H1 (cell line): ENCODE measurements at regions not wholly inside any gene's neighbourhood (a gene's known extent, or its start where the extent isn't known, plus 50 kb on each side); places are given as distances from the start of the nearest gene placed in this dataset.

Experiments used
- CTCF ChIA-PET: fragments of 300-600 bp; sonication (Branson Sonifier 250); formaldehyde crosslinking; loops from one replicate; lab custom pipeline; 2021; ENCODE audit not compliant: partially characterized antibody; lab: Charles Lee
- POLR2A ChIA-PET: fragments of 300-600 bp; sonication (Branson Sonifier 250); formaldehyde crosslinking; loops from one replicate; lab custom pipeline; 2021; ENCODE audit warnings: inconsistent platforms; ENCODE audit not compliant: partially characterized antibody; lab: Charles Lee
- DNase-seq, 2 experiments: peaks; one replicate each; pipeline versions ENCODE4 v3.0.0 to v3.0.0-alpha.2; 2010 to 2022; ENCODE audit warnings: low spot score in 2 of 2, low read depth in 1 of 2, mixed read lengths in 1 of 2
- FAIRE-seq: peaks from 2 replicates; lab custom pipeline; 2011; peaks lifted over from hg19 to GRCh38; lab: Jason Lieb, UNC
- H2AFZ ChIP-seq: 2 replicates; pipeline ENCODE4 v1.8.1; 2012; ENCODE audit warnings: low read length, inconsistent platforms
- H2AK5ac ChIP-seq: 2 replicates; pipeline ENCODE4 v1.6.1; 2013; ENCODE audit warnings: low read depth, low read length
- H2BK120ac ChIP-seq: replicated peaks from 2 replicates; pipeline ENCODE3; 2013; ENCODE audit warnings: low read depth, low read length, inconsistent platforms
- H2BK12ac ChIP-seq: 2 replicates; pipeline ENCODE4 v1.6.1; 2013; ENCODE audit warnings: low read depth, low read length
- H2BK15ac ChIP-seq: 2 replicates; pipeline ENCODE4 v1.6.1; 2013; ENCODE audit warnings: low read length
- H2BK20ac ChIP-seq: 2 replicates; pipeline ENCODE4 v1.6.1; 2013; ENCODE audit warnings: low read length
- H2BK5ac ChIP-seq: 2 replicates; pipeline ENCODE4 v1.6.1; 2013; ENCODE audit warnings: low read depth, low read length
- H3K14ac ChIP-seq: 2 replicates; pipeline ENCODE4 v1.6.1; 2013; ENCODE audit warnings: inconsistent platforms; ENCODE audit not compliant: insufficient read length
- H3K18ac ChIP-seq: 2 replicates; pipeline ENCODE4 v1.6.1; 2013; ENCODE audit warnings: low read length; ENCODE audit errors: extremely low read depth
- H3K23ac ChIP-seq: 2 replicates; pipeline ENCODE4 v1.6.1; 2013; ENCODE audit warnings: inconsistent platforms; ENCODE audit not compliant: insufficient read length
- H3K23me2 ChIP-seq: 2 replicates; pipeline ENCODE4 v1.6.1; 2013; ENCODE audit warnings: low read depth, low read length
- H3K27ac ChIP-seq: 2 replicates; pipeline ENCODE4 v1.6.1; 2011; ENCODE audit warnings: low read depth, low read length, inconsistent platforms
- H3K27me3 ChIP-seq, 4 experiments: replicated peaks in 1 of 4; 1 replicate in 1 of 4; 2 replicates in 3 of 4; pipeline versions ENCODE4 v1.6.1 to v1.8.1; 2011 to 2013; ENCODE audit warnings: low read length in 3 of 4, mild to moderate bottlenecking in 3 of 4, inconsistent platforms in 2 of 4, mixed read lengths in 2 of 4, moderate library complexity in 1 of 4; ENCODE audit not compliant: control insufficient read depth in 3 of 4, insufficient read depth in 3 of 4; ENCODE audit errors: extremely low read depth in 1 of 4
- H3K36me3 ChIP-seq, 4 experiments: 2 replicates each; pipeline versions ENCODE4 v1.6.1 to v1.8.1; 2011 to 2013; ENCODE audit warnings: mild to moderate bottlenecking in 4 of 4, low read length in 3 of 4, moderate library complexity in 2 of 4, control low read depth in 1 of 4, inconsistent platforms in 1 of 4; ENCODE audit not compliant: insufficient read depth in 4 of 4, control insufficient read depth in 2 of 4
- H3K4ac ChIP-seq: replicated peaks from 2 replicates; pipeline ENCODE3; 2013; ENCODE audit warnings: low read length, low read depth, mixed read lengths, inconsistent platforms; ENCODE audit not compliant: insufficient read length
- H3K4me1 ChIP-seq, 4 experiments: replicated peaks in 1 of 4; 1 replicate in 1 of 4; 2 replicates in 3 of 4; pipeline versions ENCODE4 v1.6.1 to v1.8.1; 2011 to 2013; ENCODE audit warnings: low read length in 3 of 4, inconsistent platforms in 2 of 4, mixed read lengths in 1 of 4; ENCODE audit not compliant: insufficient read depth in 4 of 4, control insufficient read depth in 3 of 4
- H3K4me2 ChIP-seq, 2 experiments: 2 replicates each; pipeline versions ENCODE4 v1.6.1 to v1.8.1; 2011 to 2013; ENCODE audit warnings: low read depth in 2 of 2, low read length in 2 of 2, control low read depth in 1 of 2, inconsistent platforms in 1 of 2, mild to moderate bottlenecking in 1 of 2; ENCODE audit not compliant: insufficient read depth in 1 of 2
- H3K4me3 ChIP-seq, 4 experiments: fragments of 200-600, 300-600 bp in 1 of 4; sonication (generic), shearing (Covaris generic), sonication (Bioruptor Twin) in 1 of 4; 2 replicates each; pipeline versions ENCODE4 v1.5.1 to v1.8.1; 2011 to 2016; ENCODE audit warnings: low read length in 4 of 4, low read depth in 3 of 4, control low read depth in 2 of 4, inconsistent platforms in 2 of 4, mild to moderate bottlenecking in 2 of 4, mixed read lengths in 1 of 4, moderate library complexity in 1 of 4; ENCODE audit not compliant: insufficient read depth in 2 of 4; ENCODE audit errors: extremely low read depth in 1 of 4
- H3K56ac ChIP-seq: replicated peaks from 2 replicates; pipeline ENCODE3; 2013; ENCODE audit warnings: low read depth, mild to moderate bottlenecking, mixed read lengths, low read length, inconsistent platforms; ENCODE audit not compliant: insufficient read length
- H3K79me1 ChIP-seq: 2 replicates; pipeline ENCODE4 v1.6.1; 2013; ENCODE audit warnings: low read depth, low read length, control low read depth
- H3K79me2 ChIP-seq, 2 experiments: 2 replicates each; pipeline versions ENCODE4 v1.6.1 to v1.8.1; 2012 to 2013; ENCODE audit warnings: low read length in 2 of 2, mild to moderate bottlenecking in 2 of 2, inconsistent platforms in 1 of 2; ENCODE audit not compliant: insufficient read depth in 2 of 2, control insufficient read depth in 1 of 2
- H3K9ac ChIP-seq, 4 experiments: replicated peaks in 1 of 4; 1 replicate in 1 of 4; 2 replicates in 3 of 4; pipeline versions ENCODE4 v1.6.1 to v1.8.1; 2011 to 2013; ENCODE audit warnings: low read depth in 3 of 4, low read length in 3 of 4, control low read depth in 2 of 4, mild to moderate bottlenecking in 2 of 4, moderate library complexity in 2 of 4, inconsistent platforms in 1 of 4; ENCODE audit errors: extremely low read depth in 1 of 4
- H3K9me3 ChIP-seq, 2 experiments: 2 replicates each; pipeline versions ENCODE4 v1.6.1 to v1.8.1; 2012 to 2013; ENCODE audit warnings: mild to moderate bottlenecking in 2 of 2, moderate library complexity in 2 of 2, control low read depth in 1 of 2, inconsistent platforms in 1 of 2, low read depth in 1 of 2, low read length in 1 of 2, mixed read lengths in 1 of 2; ENCODE audit not compliant: insufficient read depth in 2 of 2
- H4K20me1 ChIP-seq, 2 experiments: replicated peaks in 1 of 2; 2 replicates each; pipeline versions ENCODE3 to v1.8.1; 2011 to 2013; ENCODE audit warnings: inconsistent platforms in 2 of 2, low read length in 2 of 2, mild to moderate bottlenecking in 1 of 2; ENCODE audit not compliant: insufficient read depth in 2 of 2, control insufficient read depth in 1 of 2
- H4K5ac ChIP-seq: 2 replicates; pipeline ENCODE4 v1.6.1; 2013; ENCODE audit warnings: low read length, low read depth, mixed read lengths, inconsistent platforms; ENCODE audit not compliant: insufficient read length
- H4K8ac ChIP-seq: 2 replicates; pipeline ENCODE4 v1.8.0; 2013; ENCODE audit warnings: mild to moderate bottlenecking, moderate library complexity, low read length, inconsistent platforms; ENCODE audit not compliant: insufficient read depth; ENCODE audit errors: extremely low read depth
- H4K91ac ChIP-seq: replicated peaks from 2 replicates; pipeline ENCODE3; 2013; ENCODE audit warnings: low read length, mixed read lengths, inconsistent platforms; ENCODE audit not compliant: insufficient read length
- MAFK ChIP-seq: IDR thresholded peaks from 2 replicates; pipeline ENCODE4 v1.6.1; 2012; ENCODE audit warnings: low read depth, mild to moderate bottlenecking, improper control_type of control experiment, low read length
- POLR2AphosphoS5 ChIP-seq: IDR thresholded peaks from 2 replicates; pipeline ENCODE4 v1.6.1; 2011; ENCODE audit warnings: low read depth, low read length
- WGBS, 2 experiments: shearing (Covaris generic) in 1 of 2; methylation state at CpG; one replicate each; pipeline versions ENCODE4 v1.1.6 to v1.1.7; 2013 to 2015; ENCODE audit warnings: low lambda C conversion rate in 2 of 2, mixed read lengths in 2 of 2, inconsistent platforms in 1 of 2, low coverage in 1 of 2, missing lambda C conversion rate in 1 of 2; ENCODE audit not compliant: insufficient replicate concordance in 2 of 2, insufficient coverage in 1 of 2, insufficient read length in 1 of 2; ENCODE audit errors: extremely low coverage in 1 of 2, missing lambda C conversion rate in 1 of 2; 5-methylcytosine and 5-hydroxymethylcytosine counted together

GRCh38 chr17:79438546-79439334, 172.1 kb downstream of the RBFOX3 start:
- no peak overlapping the region for H2AK5ac ChIP-seq
- no peak overlapping the region for H3K4me3 ChIP-seq
- no peak overlapping the region for H2BK15ac ChIP-seq
- no peak for DNase-seq
- peaks cover 2% of the 10 kb centered on the region for H3K23me2 ChIP-seq
- ChIA-PET POLR2A (no interaction called here), CTCF (interaction anchor here (0.6 to 5.8 kb wide), 15 partner anchors 12 to 351 kb away, joined by 3 to 27 read pairs (median 4); no protein-coding TSS in a partner anchor)
- H3K56ac ChIP-seq: no peak overlapping the region
- no peak overlapping the region for H3K14ac ChIP-seq
- no peaks in the 10 kb centered on the region; a peak in 1 of 7 replicates for H3K4me1 ChIP-seq
- H3K79me1 ChIP-seq: no peaks in the 10 kb centered on the region
- no peak for FAIRE-seq
- H4K8ac ChIP-seq: no peak overlapping the region; the same call in 1 of the 2 replicates
- no peaks in the 10 kb centered on the region for H3K79me2 ChIP-seq
- H2BK12ac ChIP-seq: no peak overlapping the region
- peaks cover 0 to 5% of the 10 kb centered on the region in 2 experiments for H4K20me1 ChIP-seq
- H4K5ac ChIP-seq: no peak overlapping the region
- TF ChIP-seq MAFK: no peak
- TF ChIP-seq POLR2AphosphoS5: no peak
- no peak overlapping the region for H4K91ac ChIP-seq
- H2AFZ ChIP-seq: no peak overlapping the region
- H3K4me2 ChIP-seq: no peak overlapping the region
- no peaks in the 10 kb centered on the region for H3K9me3 ChIP-seq
- no peak overlapping the region for H2BK120ac ChIP-seq
- H2BK20ac ChIP-seq: no peak overlapping the region
- H3K4ac ChIP-seq: no peak overlapping the region
- no peak overlapping the region for H3K18ac ChIP-seq
- no peaks in the 10 kb centered on the region for H3K36me3 ChIP-seq
- H3K23ac ChIP-seq: no peak overlapping the region
- WGBS, 2 experiments: 88% methylated on average over 20 of the region's 23 CpGs; no CpG with 5 or more reads in 1 of the 2 experiments
- H3K27me3 ChIP-seq: no peaks in the 10 kb centered on the region
- no peak overlapping the region for H2BK5ac ChIP-seq
- no peak overlapping the region for H3K27ac ChIP-seq
- H3K9ac ChIP-seq: no peak overlapping the region
